IMR-90 (cell line): ENCODE measurements at regions not wholly inside any gene's neighbourhood (a gene's known extent, or its start where the extent isn't known, plus 50 kb on each side); places are given as distances from the start of the nearest gene placed in this dataset.
A peak's percentile ranks its signal among the peaks of the same experiment; 100 is the strongest.

Experiments used
- ATAC-seq: fragments of 200-7000 bp; cut with Tn5 transposase; 2 replicates; pipeline ENCODE4 v1.9.1; 2020; ENCODE audit warnings: low read depth, mild to moderate bottlenecking, moderate library complexity
- BruUV-seq: library from RNA; stranded (reverse); fragments of 400-500 nt; replicated peaks from 2 replicates; lab custom pipeline; 2021; lab: Mats Ljungman, UMichigan
- CTCF ChIA-PET: fragments of 300-600 bp; formaldehyde crosslinking; extraction: SDS; loops from one replicate; lab custom pipeline; 2021; ENCODE audit warnings: antibody characterized with exemption; lab: Yijun Ruan, JAX
- POLR2A ChIA-PET: fragments of 300-600 bp; sonication (Branson Sonifier 250); formaldehyde crosslinking; loops from one replicate; lab custom pipeline; 2022; ENCODE audit warnings: antibody characterized with exemption; ENCODE audit not compliant: unreplicated experiment; lab: Charles Lee
- DNase-seq: peaks from one replicate; pipeline ENCODE4 v3.0.0; 2013
- H2AFZ ChIP-seq: replicated peaks from 2 replicates; pipeline ENCODE3; 2013; ENCODE audit warnings: low read length, mild to moderate bottlenecking; ENCODE audit not compliant: poor library complexity
- H2AK5ac ChIP-seq: 2 replicates; pipeline ENCODE4 v1.6.1; 2013; ENCODE audit warnings: low read depth, low read length, inconsistent platforms
- H2AK9ac ChIP-seq: replicated peaks from 2 replicates; pipeline ENCODE3; 2013; ENCODE audit warnings: mild to moderate bottlenecking, low read depth, low read length, moderate library complexity; ENCODE audit not compliant: poor library complexity
- H2BK120ac ChIP-seq: 2 replicates; pipeline ENCODE4 v1.6.1; 2013; ENCODE audit warnings: low read depth, low read length, inconsistent platforms
- H2BK15ac ChIP-seq: 3 replicates; pipeline ENCODE4 v1.6.1; 2013; ENCODE audit warnings: low read depth, low read length, inconsistent platforms
- H2BK20ac ChIP-seq: 2 replicates; pipeline ENCODE4 v1.6.1; 2013; ENCODE audit warnings: low read depth, mild to moderate bottlenecking, inconsistent platforms, low read length, moderate library complexity
- H2BK5ac ChIP-seq: 2 replicates; pipeline ENCODE4 v1.6.1; 2013; ENCODE audit warnings: mild to moderate bottlenecking, low read depth, low read length, inconsistent platforms; ENCODE audit not compliant: poor library complexity, severe bottlenecking
- H3K14ac ChIP-seq: replicated peaks from 2 replicates; pipeline ENCODE4 v1.6.1; 2013; ENCODE audit warnings: low read depth, low read length, inconsistent platforms
- H3K18ac ChIP-seq: 2 replicates; pipeline ENCODE4 v1.6.1; 2013; ENCODE audit warnings: low read depth, low read length, control low read depth
- H3K23ac ChIP-seq: 2 replicates; pipeline ENCODE4 v1.6.1; 2013; ENCODE audit warnings: low read depth, low read length, inconsistent platforms
- H3K27ac ChIP-seq: 2 replicates; pipeline ENCODE4 v1.5.1; 2013; ENCODE audit warnings: mild to moderate bottlenecking, control low read depth, low read length; ENCODE audit not compliant: insufficient read depth
- H3K27me3 ChIP-seq: 2 replicates; pipeline ENCODE4 v1.6.1; 2013; ENCODE audit warnings: low read length; ENCODE audit not compliant: control insufficient read depth, insufficient read depth
- H3K36me3 ChIP-seq: 2 replicates; pipeline ENCODE4 v1.6.1; 2013; ENCODE audit warnings: low read length, mixed read lengths; ENCODE audit not compliant: control insufficient read depth, insufficient read depth
- H3K4ac ChIP-seq: 2 replicates; pipeline ENCODE4 v1.6.1; 2013; ENCODE audit warnings: low read depth, low read length, inconsistent platforms
- H3K4me1 ChIP-seq: 2 replicates; pipeline ENCODE4 v1.6.1; 2013; ENCODE audit warnings: low read length, mixed read lengths; ENCODE audit not compliant: control insufficient read depth, insufficient read depth
- H3K4me2 ChIP-seq: 2 replicates; pipeline ENCODE4 v1.6.1; 2013; ENCODE audit warnings: low read depth, mild to moderate bottlenecking, control low read depth, low read length, moderate library complexity
- H3K4me3 ChIP-seq: 2 replicates; pipeline ENCODE4 v1.5.1; 2013; ENCODE audit warnings: low read depth, mild to moderate bottlenecking, control low read depth, low read length, moderate library complexity; ENCODE audit not compliant: insufficient read depth
- H3K56ac ChIP-seq: 2 replicates; pipeline ENCODE4 v1.6.1; 2013; ENCODE audit warnings: low read length, inconsistent platforms; ENCODE audit not compliant: insufficient read depth; ENCODE audit errors: extremely low read depth
- H3K79me1 ChIP-seq, 2 experiments: 2 replicates each; pipeline ENCODE4 v1.6.1; 2013; ENCODE audit warnings: low read length in 2 of 2, inconsistent platforms in 1 of 2, low read depth in 1 of 2
- H3K9ac ChIP-seq: 2 replicates; pipeline ENCODE4 v1.6.1; 2013; ENCODE audit warnings: low read depth, low read length, control low read depth
- H3K9me1 ChIP-seq: 2 replicates; pipeline ENCODE4 v1.6.1; 2013; ENCODE audit warnings: low read length, inconsistent platforms; ENCODE audit not compliant: insufficient read depth
- H3K9me3 ChIP-seq: 2 replicates; pipeline ENCODE4 v1.6.1; 2013; ENCODE audit warnings: low read length; ENCODE audit not compliant: control insufficient read depth, insufficient read depth
- H4K20me1 ChIP-seq: 2 replicates; pipeline ENCODE4 v1.6.1; 2013; ENCODE audit warnings: low read length, inconsistent platforms; ENCODE audit not compliant: insufficient read depth
- H4K5ac ChIP-seq: 2 replicates; pipeline ENCODE4 v1.6.1; 2013; ENCODE audit warnings: mild to moderate bottlenecking, low read depth, low read length, control low read depth
- H4K8ac ChIP-seq, 2 experiments: 2 replicates each; pipeline ENCODE4 v1.6.1; 2013; ENCODE audit warnings: low read depth in 2 of 2, low read length in 2 of 2, control low read depth in 1 of 2, inconsistent platforms in 1 of 2
- H4K91ac ChIP-seq: 2 replicates; pipeline ENCODE4 v1.6.1; 2013; ENCODE audit warnings: low read depth, low read length, inconsistent platforms; ENCODE audit not compliant: insufficient read depth
- BHLHE40 ChIP-seq: fragments of 150-350 bp; IDR thresholded peaks from 2 replicates; pipeline ENCODE4 v1.6.1; 2016; ENCODE audit warnings: mild to moderate bottlenecking, low read depth, low read length
- CEBPB ChIP-seq: IDR thresholded peaks from 2 replicates; pipeline ENCODE4 v1.6.1; 2012; ENCODE audit warnings: low read depth, low read length, improper control_type of control experiment
- CHD1 ChIP-seq: IDR thresholded peaks from 2 replicates; pipeline ENCODE4 v1.6.1; 2012; ENCODE audit warnings: low read depth, low read length, improper control_type of control experiment
- CTCF ChIP-seq: conservative IDR thresholded peaks from 2 replicates; pipeline ENCODE4 v1.5.1; 2012; ENCODE audit warnings: mild to moderate bottlenecking, low read depth, low read length, improper control_type of control experiment
- ELK1 ChIP-seq: fragments of 150-350 bp; IDR thresholded peaks from 2 replicates; pipeline ENCODE4 v1.6.1; 2016; ENCODE audit warnings: low read depth, mild to moderate bottlenecking, low read length, moderate library complexity, borderline replicate concordance
- FOS ChIP-seq: fragments of 150-350 bp; IDR thresholded peaks from 2 replicates; pipeline ENCODE4 v1.6.1; 2016; ENCODE audit warnings: low read depth, low read length
- MAFK ChIP-seq: IDR thresholded peaks from 2 replicates; pipeline ENCODE4 v1.6.1; 2012; ENCODE audit warnings: low read depth, low read length, improper control_type of control experiment
- MAZ ChIP-seq: IDR thresholded peaks from 2 replicates; pipeline ENCODE4 v1.6.1; 2012; ENCODE audit warnings: low read depth, mild to moderate bottlenecking, low read length, improper control_type of control experiment, moderate library complexity, borderline replicate concordance
- MXI1 ChIP-seq: IDR thresholded peaks from 2 replicates; pipeline ENCODE4 v1.6.1; 2012; ENCODE audit warnings: low read depth, mild to moderate bottlenecking, low read length, moderate library complexity, borderline replicate concordance
- NFE2L2 ChIP-seq: fragments of 150-350 bp; IDR thresholded peaks from 2 replicates; pipeline ENCODE4 v1.6.1; 2016; ENCODE audit warnings: low read depth, mild to moderate bottlenecking, low read length
- POLR2A ChIP-seq: IDR thresholded peaks from 2 replicates; pipeline ENCODE4 v1.6.1; 2012; ENCODE audit warnings: mild to moderate bottlenecking, low read depth, low read length
- RAD21 ChIP-seq: IDR thresholded peaks from 2 replicates; pipeline ENCODE4 v1.6.1; 2012; ENCODE audit warnings: low read length, improper control_type of control experiment
- RCOR1 ChIP-seq: IDR thresholded peaks from 2 replicates; pipeline ENCODE4 v1.6.1; 2012; ENCODE audit warnings: mild to moderate bottlenecking, low read length, improper control_type of control experiment; ENCODE audit not compliant: insufficient replicate concordance
- RFX5 ChIP-seq: IDR thresholded peaks from 2 replicates; pipeline ENCODE4 v1.8.0; 2012; ENCODE audit warnings: low read depth, mild to moderate bottlenecking, low read length, moderate library complexity
- SMC3 ChIP-seq: fragments of 150-350 bp; IDR thresholded peaks from 2 replicates; pipeline ENCODE4 v1.6.1; 2016; ENCODE audit warnings: low read depth, mild to moderate bottlenecking, antibody characterized with exemption, low read length, moderate library complexity
- WGBS, 2 experiments: methylation state at CpG; one replicate each; pipeline versions ENCODE4 v1.1.5 to v1.1.7; 2013; ENCODE audit warnings: missing lambda C conversion rate in 2 of 2; ENCODE audit not compliant: insufficient read length in 1 of 2; ENCODE audit errors: extremely low coverage in 2 of 2; 5-methylcytosine and 5-hydroxymethylcytosine counted together
- dilution Hi-C: fragments of 300-500 bp; cut with HindIII; formaldehyde crosslinking; loops from one replicate; pipeline ENCODE4 v1.14.3; 2018; ENCODE audit warnings: low sequenced_read_pairs; ENCODE audit not compliant: unreplicated experiment
- in situ Hi-C: fragments of 300-500 bp; cut with MboI; formaldehyde crosslinking; loops from 3 replicates; pipeline ENCODE4 v1.14.3; 2019; ENCODE audit warnings: low sequenced_read_pairs, inconsistent platforms, mixed read lengths
- intact Hi-C: fragments of 100-400 bp; cut with micrococcal nuclease; formaldehyde crosslinking; loops from 2 replicates; pipeline ENCODE4 v1.10.0; 2022
- TF ChIP-seq, protein P1 (sequence below): fragments of 150-350 bp; IDR thresholded peaks from 2 replicates; pipeline ENCODE4 v1.6.1; 2017; ENCODE audit warnings: mild to moderate bottlenecking, antibody characterized with exemption, low read length, low read depth

GRCh38 chr1:193589597-193590040 lies 403.2 kb upstream of the B3GALT2 start:
- H3K56ac ChIP-seq = no peak overlapping the region; the same call in 1 of the 2 replicates
- no peaks in the 10 kb centered on the region for H3K9me1 ChIP-seq
- H2BK15ac ChIP-seq = no peak overlapping the region
- H2BK120ac ChIP-seq = no peak overlapping the region
- H3K4me2 ChIP-seq = 0 out of 2 replicates have a peak overlapping the region, but pooled peaks have one; percentile 10
- no peak overlapping the region; the same call in 1 of the 2 replicates for H3K14ac ChIP-seq
- DNase-seq (peak; percentile 62), ATAC-seq (no peak; the same call in 1 of the 2 replicates)
- no peak overlapping the region for H4K5ac ChIP-seq
- no peak overlapping the region for H3K9ac ChIP-seq
- ChIA-PET CTCF (no interaction called here), POLR2A (no interaction called here)
- dilution Hi-C loops (no loop called here), in situ Hi-C loops (no loop called here), intact Hi-C loops (no loop called here)
- BruUV-seq = no TSS peak
- no peak overlapping the region for H2AK9ac ChIP-seq
- no peak overlapping the region for H4K8ac ChIP-seq
- TF ChIP-seq POLR2A (no peak), RFX5 (no peak), BHLHE40 (no peak), CTCF (no peak), SMC3 (no peak), ELK1 (no peak), RCOR1 (no peak), NFE2L2 (no peak), RAD21 (no peak), MAFK (no peak), FOS (no peak), MAZ (no peak), CEBPB (no peak), MXI1 (no peak), CHD1 (no peak)
- TF ChIP-seq, protein P1, sequence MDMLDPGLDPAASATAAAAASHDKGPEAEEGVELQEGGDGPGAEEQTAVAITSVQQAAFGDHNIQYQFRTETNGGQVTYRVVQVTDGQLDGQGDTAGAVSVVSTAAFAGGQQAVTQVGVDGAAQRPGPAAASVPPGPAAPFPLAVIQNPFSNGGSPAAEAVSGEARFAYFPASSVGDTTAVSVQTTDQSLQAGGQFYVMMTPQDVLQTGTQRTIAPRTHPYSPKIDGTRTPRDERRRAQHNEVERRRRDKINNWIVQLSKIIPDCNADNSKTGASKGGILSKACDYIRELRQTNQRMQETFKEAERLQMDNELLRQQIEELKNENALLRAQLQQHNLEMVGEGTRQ = no peak
- H3K4me3 ChIP-seq = no peak overlapping the region
- H3K18ac ChIP-seq = no peak overlapping the region
- H2AFZ ChIP-seq = peak overlapping the region; percentile 75
- 32% methylated on average over 3 of the region's 3 CpGs; no CpG with 5 or more reads in 1 of the 2 experiments for WGBS, 2 experiments
- no peak overlapping the region for H2BK20ac ChIP-seq
- no peak overlapping the region for H3K27ac ChIP-seq
- H3K79me1 ChIP-seq = no peaks in the 10 kb centered on the region
- no peaks in the 10 kb centered on the region for H4K20me1 ChIP-seq
- H3K36me3 ChIP-seq = no peaks in the 10 kb centered on the region
- no peak overlapping the region for H2BK5ac ChIP-seq
- no peaks in the 10 kb centered on the region for H3K9me3 ChIP-seq
- no peaks in the 10 kb centered on the region for H3K27me3 ChIP-seq
- H3K23ac ChIP-seq = no peak overlapping the region
- H4K91ac ChIP-seq = no peak overlapping the region
- no peak overlapping the region for H2AK5ac ChIP-seq
- no peak overlapping the region for H3K4ac ChIP-seq
- H3K4me1 ChIP-seq = no peaks in the 10 kb centered on the region; the same call in 1 of the 2 replicates
